Upper lobe of right lung (tissue), 1 donor: ENCODE measurements at regions not wholly inside any gene's neighbourhood (a gene's known extent, or its start where the extent isn't known, plus 50 kb on each side); places are given as distances from the start of the nearest gene placed in this dataset.

Experiments used
- ATAC-seq: fragments of 200-7000 bp; cut with Tn5 transposase; one replicate; pipeline ENCODE4 v1.9.1; 2020; ENCODE audit warnings: mild to moderate bottlenecking, moderate library complexity
- DNase-seq: peaks from one replicate; pipeline ENCODE4 v3.0.0-alpha.2; 2020
- H3K27ac ChIP-seq: fragments of 200-600 bp; one replicate; pipeline ENCODE4 v1.8.0; 2022
- H3K27me3 ChIP-seq: fragments of 200-600 bp; one replicate; pipeline ENCODE4 v1.8.0; 2022; ENCODE audit warnings: mild to moderate bottlenecking
- H3K36me3 ChIP-seq: fragments of 200-600 bp; one replicate; pipeline ENCODE4 v1.8.0; 2022
- H3K4me1 ChIP-seq: fragments of 200-600 bp; one replicate; pipeline ENCODE4 v1.8.0; 2022
- H3K4me3 ChIP-seq: fragments of 200-600 bp; one replicate; pipeline ENCODE4 v1.8.0; 2022; ENCODE audit warnings: mild to moderate bottlenecking
- H3K9me3 ChIP-seq: fragments of 200-600 bp; one replicate; pipeline ENCODE4 v1.8.0; 2022
- CTCF ChIP-seq: fragments of 200-600 bp; IDR thresholded peaks from one replicate; pipeline ENCODE4 v1.8.0; 2022; ENCODE audit warnings: antibody characterized with exemption
- intact Hi-C: fragments of 100-400 bp; cut with DNase I; formaldehyde crosslinking; loops from one replicate; pipeline ENCODE4 v1.11.0; 2022
- donor health status: DM: no; HTN: yes; CAD: no; lungs with severe emphysema.

GRCh38 chr13:91074091-91074490 is 273.4 kb upstream of the MIR17HG start:
- no peak for TF ChIP-seq CTCF
- intact Hi-C loops: no loop called here
- H3K27me3 ChIP-seq: no peaks in the 10 kb centered on the region
- no peaks in the 10 kb centered on the region for H3K9me3 ChIP-seq
- H3K4me3 ChIP-seq: no peak overlapping the region
- H3K4me1 ChIP-seq: no peaks in the 10 kb centered on the region
- H3K36me3 ChIP-seq: no peaks in the 10 kb centered on the region
- no peak for ATAC-seq
- no peak overlapping the region for H3K27ac ChIP-seq
- DNase-seq: no peak

- Histone ChIP-seq H3K9me3 (no peaks in the 10 kb centered on the region), H3K27me3 (no peaks in the 10 kb centered on the region), H3K27ac (no peak overlapping the region), H3K36me3 (no peaks in the 10 kb centered on the region), H3K4me1 (no peaks in the 10 kb centered on the region), H3K4me3 (no peak overlapping the region)
- no peak for TF ChIP-seq CTCF
- no peak for ATAC-seq
- intact Hi-C loops: no loop called here
- DNase-seq: no peak
These were observed 270.7 kb upstream of the MIR17HG start for GRCh38 chr13:91076830-91077229.

- H3K4me3 ChIP-seq: no peak overlapping the region
- no peaks in the 10 kb centered on the region for H3K36me3 ChIP-seq
- no peak for DNase-seq
- H3K27me3 ChIP-seq: no peaks in the 10 kb centered on the region
- no peaks in the 10 kb centered on the region for H3K4me1 ChIP-seq
- intact Hi-C loops: no loop called here
- peak; percentile 30 for TF ChIP-seq CTCF
- H3K9me3 ChIP-seq: no peaks in the 10 kb centered on the region
- H3K27ac ChIP-seq: no peak overlapping the region
- no peak for ATAC-seq
These were observed 269.3 kb upstream of the MIR17HG start for GRCh38 chr13:91078093-91078679.

- Histone ChIP-seq H3K27ac (no peak overlapping the region), H3K4me3 (no peak overlapping the region), H3K36me3 (no peaks in the 10 kb centered on the region), H3K4me1 (no peaks in the 10 kb centered on the region), H3K9me3 (no peaks in the 10 kb centered on the region), H3K27me3 (no peaks in the 10 kb centered on the region)
- TF ChIP-seq CTCF: no peak
- DNase-seq: no peak
- intact Hi-C loops: no loop called here
- no peak for ATAC-seq
These were observed 268.3 kb upstream of the MIR17HG start for GRCh38 chr13:91079176-91079575.

GRCh38 chr13:91085127-91085526 is 262.4 kb upstream of the MIR17HG start:
- no peak for ATAC-seq
- no peak for TF ChIP-seq CTCF

More at GRCh38 chr13:91085127-91085526, 262.4 kb upstream of the MIR17HG start:
- Histone ChIP-seq H3K4me1 (no peaks in the 10 kb centered on the region), H3K27me3 (no peaks in the 10 kb centered on the region), H3K36me3 (no peaks in the 10 kb centered on the region), H3K9me3 (no peaks in the 10 kb centered on the region), H3K4me3 (no peak overlapping the region), H3K27ac (no peak overlapping the region)
- no peak for DNase-seq
- intact Hi-C loops: no loop called here
